Activated T-cell treated with anti-CD3 and anti-CD28 coated beads for 4 hours (primary cell): ENCODE measurements at regions not wholly inside any gene's neighbourhood (a gene's known extent, or its start where the extent isn't known, plus 50 kb on each side); places are given as distances from the start of the nearest gene placed in this dataset.

Source experiments
- DNase-seq: peaks from one replicate; pipeline ENCODE4 v3.0.0-alpha.2; 2020

- DNase-seq, result no peak
These were observed 179.6 kb downstream of the CSNK2A3 start for GRCh38 chr11:11173316-11174025.

GRCh38 chr11:11171854-11172253, 181.2 kb downstream of the CSNK2A3 start:
- DNase-seq, result no peak

GRCh38 chr11:11171285-11171684, 181.8 kb downstream of the CSNK2A3 start:
- no peak for DNase-seq

- no peak for DNase-seq
These were observed 182.5 kb downstream of the CSNK2A3 start for GRCh38 chr11:11170352-11171084.

- no peak for DNase-seq
These were observed 183.2 kb downstream of the CSNK2A3 start for GRCh38 chr11:11169715-11170351.

- no peak for DNase-seq
These were observed 185.2 kb downstream of the CSNK2A3 start for GRCh38 chr11:11167806-11168205.

GRCh38 chr11:11164334-11164690, 188.7 kb downstream of the CSNK2A3 start:
- no peak for DNase-seq

GRCh38 chr11:11163669-11164333, 189.2 kb downstream of the CSNK2A3 start:
- DNase-seq, result no peak

GRCh38 chr11:11163236-11163635, 189.8 kb downstream of the CSNK2A3 start:
- DNase-seq, result no peak

- peak; percentile 47 for DNase-seq
These were observed 195.9 kb downstream of the CSNK2A3 start for GRCh38 chr11:11157185-11157584.

- peak; percentile 19 for DNase-seq
These were observed 196.9 kb downstream of the CSNK2A3 start for GRCh38 chr11:11155962-11156815.

GRCh38 chr11:11152877-11153276, 200.2 kb downstream of the CSNK2A3 start:
- DNase-seq, result no peak

- DNase-seq, result no peak
These were observed 203.2 kb downstream of the CSNK2A3 start for GRCh38 chr11:11149671-11150459.

- no peak for DNase-seq
These were observed 204.5 kb downstream of the CSNK2A3 start for GRCh38 chr11:11148596-11148995.

- DNase-seq, result no peak
These were observed 204.9 kb downstream of the CSNK2A3 start for GRCh38 chr11:11148104-11148509.

GRCh38 chr11:11146830-11147229, 206.2 kb downstream of the CSNK2A3 start:
- no peak for DNase-seq

GRCh38 chr11:11143849-11144248, 209.2 kb downstream of the CSNK2A3 start:
- DNase-seq, result no peak

GRCh38 chr11:11142430-11142829, 210.6 kb downstream of the CSNK2A3 start:
- DNase-seq, result no peak

GRCh38 chr11:11141065-11141464, 212.0 kb downstream of the CSNK2A3 start:
- no peak for DNase-seq

- no peak for DNase-seq
These were observed 212.5 kb downstream of the CSNK2A3 start for GRCh38 chr11:11140510-11140909.

GRCh38 chr11:11137339-11137738, 215.7 kb downstream of the CSNK2A3 start:
- no peak for DNase-seq
